ENCODE measurements at regions not wholly inside any gene's neighbourhood (a gene's known extent, or its start where the extent isn't known, plus 50 kb on each side); places are given as distances from the start of the nearest gene placed in this dataset.

DNA sequence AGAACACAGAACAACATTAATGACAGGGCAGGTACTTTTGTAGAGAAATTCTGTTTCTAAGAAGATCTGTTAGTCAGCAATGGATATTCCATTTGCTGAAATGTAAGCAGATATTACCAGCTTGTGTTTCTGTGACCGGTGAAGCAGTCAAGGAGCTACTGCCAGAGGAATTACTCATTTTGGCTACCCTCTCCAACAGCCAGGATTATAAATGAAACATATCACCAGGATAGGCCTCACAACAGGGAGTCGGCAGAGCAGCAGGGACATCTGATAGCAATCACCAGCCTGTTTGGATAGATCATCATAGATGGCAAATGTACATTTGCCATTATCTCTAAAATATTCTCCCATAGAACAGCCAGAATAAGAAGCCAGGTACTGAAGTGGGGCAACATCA, 440.7 kb downstream of the KCNH5 start:
- no peak for TF ChIP-seq CTCF (IDR thresholded peaks at IDR 0.05)
- Mint-ChIP-seq H3K36me3 (ENCODE audit: low read depth) (no peaks in the 10 kb centered on the region), H3K9me3 (ENCODE audit: low read depth) (no peaks in the 10 kb centered on the region), H3K4me1 (ENCODE audit: low read depth) (no peaks in the 10 kb centered on the region), H3K27ac (ENCODE audit: unreplicated experiment) (no peak overlapping the region), H3K27me3 (ENCODE audit: low read depth) (no peaks in the 10 kb centered on the region), H3K4me3 (ENCODE audit: unreplicated experiment) (no peak overlapping the region)
- no peak for DNase-seq (ENCODE audit: low spot score)

DNA sequence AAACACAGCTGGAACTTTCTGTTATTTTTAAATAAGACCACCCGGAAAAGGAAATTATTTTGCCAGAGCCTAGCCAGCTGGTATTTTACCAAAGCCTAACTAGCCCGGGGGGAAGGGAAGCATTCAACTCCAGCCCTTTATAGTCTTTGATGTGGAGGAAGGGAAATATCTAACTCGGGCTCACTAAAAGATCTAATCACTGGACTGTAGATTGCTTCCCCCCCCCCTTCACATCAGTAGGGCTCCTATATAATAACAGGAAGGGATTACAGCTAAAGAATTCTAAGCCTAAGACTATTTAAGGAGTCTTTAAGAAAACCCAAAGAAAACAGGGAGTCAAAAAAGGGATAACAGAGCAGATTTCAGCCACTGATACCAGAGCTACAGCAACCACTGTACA, 431.1 kb downstream of the KCNH5 start:
- no peak for TF ChIP-seq CTCF (IDR thresholded peaks at IDR 0.05)
- no peak overlapping the region for H3K27ac Mint-ChIP-seq (ENCODE audit: unreplicated experiment)

DNA sequence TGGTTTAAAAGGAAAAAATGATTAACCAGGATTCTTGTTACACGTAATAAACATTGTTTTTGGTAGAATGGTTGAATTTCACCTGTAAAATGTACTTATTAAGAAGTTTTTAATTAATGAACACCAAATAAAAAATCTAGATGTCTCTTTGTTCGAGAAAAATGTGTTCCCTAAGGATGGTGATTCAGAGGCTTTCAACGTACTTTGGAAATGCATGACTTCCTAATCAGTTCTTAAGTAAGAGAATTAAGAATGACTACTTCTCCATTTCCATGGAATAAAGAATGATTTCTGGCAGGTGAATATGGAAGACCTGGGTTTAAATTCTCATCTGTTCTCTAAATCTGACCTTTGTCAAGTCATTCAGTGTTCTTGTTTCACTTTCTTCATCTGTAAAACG, 428.6 kb downstream of the KCNH5 start:
- H3K4me3 Mint-ChIP-seq (ENCODE audit: unreplicated experiment), result no peak overlapping the region
- no peaks in the 10 kb centered on the region for H3K4me1 Mint-ChIP-seq (ENCODE audit: low read depth)
- no peaks in the 10 kb centered on the region for H3K36me3 Mint-ChIP-seq (ENCODE audit: low read depth)
- DNase-seq (ENCODE audit: low spot score), result no peak
- no peak overlapping the region for H3K27ac Mint-ChIP-seq (ENCODE audit: unreplicated experiment)
- H3K9me3 Mint-ChIP-seq (ENCODE audit: low read depth), result peaks cover 2% of the 10 kb centered on the region
- peaks cover 4% of the 10 kb centered on the region for H3K27me3 Mint-ChIP-seq (ENCODE audit: low read depth)
- no peak for TF ChIP-seq CTCF (IDR thresholded peaks at IDR 0.05)

More for the DNA sequence above, 431.1 kb downstream of the KCNH5 start:
- H3K4me1 Mint-ChIP-seq (ENCODE audit: low read depth), result no peaks in the 10 kb centered on the region
- no peaks in the 10 kb centered on the region for H3K36me3 Mint-ChIP-seq (ENCODE audit: low read depth)
- no peak for DNase-seq (ENCODE audit: low spot score)
- H3K9me3 Mint-ChIP-seq (ENCODE audit: low read depth), result peaks cover 2% of the 10 kb centered on the region
- peaks cover 4% of the 10 kb centered on the region for H3K27me3 Mint-ChIP-seq (ENCODE audit: low read depth)
- H3K4me3 Mint-ChIP-seq (ENCODE audit: unreplicated experiment), result no peak overlapping the region

- Mint-ChIP-seq H3K27ac (ENCODE audit: unreplicated experiment) (no peak overlapping the region), H3K4me1 (ENCODE audit: low read depth) (no peaks in the 10 kb centered on the region), H3K36me3 (ENCODE audit: low read depth) (no peaks in the 10 kb centered on the region), H3K27me3 (ENCODE audit: low read depth) (peaks cover 2% of the 10 kb centered on the region), H3K4me3 (ENCODE audit: unreplicated experiment) (no peak overlapping the region), H3K9me3 (ENCODE audit: low read depth) (peaks cover 16% of the 10 kb centered on the region)
- no peak for DNase-seq (ENCODE audit: low spot score)
- no peak for TF ChIP-seq CTCF (IDR thresholded peaks at IDR 0.05)
These were observed 418.8 kb downstream of the KCNH5 start for GRCh38 chr14:62626416-62626815.

- no peak overlapping the region for H3K4me3 Mint-ChIP-seq (ENCODE audit: unreplicated experiment)
- no peak for TF ChIP-seq CTCF (IDR thresholded peaks at IDR 0.05)
- no peak overlapping the region for H3K27ac Mint-ChIP-seq (ENCODE audit: unreplicated experiment)
- no peaks in the 10 kb centered on the region for H3K4me1 Mint-ChIP-seq (ENCODE audit: low read depth)
- H3K9me3 Mint-ChIP-seq (ENCODE audit: low read depth), result peaks cover 12% of the 10 kb centered on the region
- DNase-seq (ENCODE audit: low spot score), result no peak
- no peaks in the 10 kb centered on the region for H3K36me3 Mint-ChIP-seq (ENCODE audit: low read depth)
- H3K27me3 Mint-ChIP-seq (ENCODE audit: low read depth), result peaks cover 4% of the 10 kb centered on the region
These were observed 416.0 kb downstream of the KCNH5 start for GRCh38 chr14:62629176-62629725.

Data from chondrocyte (in vitro differentiated cells).